Spinal cord (tissue), 9 donors: ENCODE measurements at regions not wholly inside any gene's neighbourhood (a gene's known extent, or its start where the extent isn't known, plus 50 kb on each side); places are given as distances from the start of the nearest gene placed in this dataset.

Source experiments
- DNase-seq, 6 donors: peaks; one replicate each; pipeline versions ENCODE4 v3.0.0 to v3.0.0-alpha.2; 2013 to 2015; ENCODE audit warnings: low spot score in 6 of 6, low read depth in 4 of 6
- H3K27ac ChIP-seq: one replicate; pipeline ENCODE4 v1.5.1; 2013; ENCODE audit warnings: low read depth, low read length, control low read depth
- H3K27me3 ChIP-seq: one replicate; pipeline ENCODE4 v1.6.1; 2013; ENCODE audit warnings: low read length; ENCODE audit not compliant: control insufficient read depth, insufficient read depth
- H3K36me3 ChIP-seq: one replicate; pipeline ENCODE4 v1.6.1; 2013; ENCODE audit warnings: low read length; ENCODE audit not compliant: control insufficient read depth, insufficient read depth
- H3K4me1 ChIP-seq: one replicate; pipeline ENCODE4 v1.6.1; 2013; ENCODE audit warnings: low read length; ENCODE audit not compliant: control insufficient read depth, insufficient read depth
- H3K4me3 ChIP-seq: one replicate; pipeline ENCODE4 v1.5.1; 2013; ENCODE audit warnings: low read depth, low read length, control low read depth
- H3K9me3 ChIP-seq: one replicate; pipeline ENCODE4 v1.6.1; 2013; ENCODE audit warnings: low read length; ENCODE audit not compliant: control insufficient read depth, insufficient read depth
- WGBS: methylation state at CpG from one replicate; pipeline ENCODE4 v1.1.5; 2013; ENCODE audit warnings: missing lambda C conversion rate; ENCODE audit not compliant: insufficient coverage; 5-methylcytosine and 5-hydroxymethylcytosine counted together
- donor health status: healthy.

DNA sequence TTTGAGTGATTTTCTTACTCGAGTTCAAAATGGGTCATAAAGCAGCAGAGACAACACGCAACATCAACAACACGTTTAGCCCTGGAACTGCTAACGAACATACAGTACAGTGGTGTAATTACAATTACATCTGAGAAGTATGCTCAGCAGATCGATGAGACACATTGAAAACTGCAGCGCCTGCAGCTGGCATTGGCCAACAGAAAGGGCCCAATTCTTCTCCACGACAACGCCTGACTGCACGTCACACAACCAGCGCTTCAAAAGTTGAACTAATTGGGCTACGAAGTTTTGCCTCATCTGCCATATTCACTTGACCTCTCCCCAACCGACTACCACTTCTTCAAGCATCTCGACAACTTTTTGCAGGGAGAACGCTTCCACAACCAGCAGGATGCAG lies 145.6 kb downstream of the SCARB1 start:
- Histone ChIP-seq H3K9me3 (no peaks in the 10 kb centered on the region), H3K4me1 (peaks cover 51% of the 10 kb centered on the region)
- WGBS = 65% methylated on average over 10 of the region's 14 CpGs

DNA sequence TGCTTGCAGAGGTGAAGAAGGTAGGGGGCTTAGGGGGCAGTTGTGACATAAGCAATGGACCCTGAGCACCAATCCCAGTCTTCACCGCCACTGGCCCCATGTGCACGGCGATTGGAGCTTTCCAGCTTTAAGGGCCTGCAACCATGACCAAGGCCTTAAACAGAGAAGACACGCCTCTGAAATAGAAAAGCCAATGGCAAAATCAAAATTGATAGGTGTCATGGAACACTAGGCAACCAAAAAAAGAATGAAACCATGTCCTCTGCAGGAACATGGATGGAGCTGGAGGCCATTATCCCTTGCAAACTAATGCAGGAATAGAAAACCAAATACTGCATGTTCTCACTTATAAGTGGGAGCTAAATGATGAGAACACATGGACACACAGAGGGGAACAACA lies 146.3 kb downstream of the SCARB1 start:
- WGBS = 100% methylated on average over 4 of the region's 4 CpGs
- Histone ChIP-seq H3K36me3 (no peaks in the 10 kb centered on the region), H3K27me3 (peaks cover 11% of the 10 kb centered on the region), H3K4me1 (peaks cover 52% of the 10 kb centered on the region), H3K4me3 (no peak overlapping the region), H3K27ac (no peak overlapping the region), H3K9me3 (no peaks in the 10 kb centered on the region)
- DNase-seq = no peak

More for the DNA sequence above, 145.6 kb downstream of the SCARB1 start:
- H3K36me3 ChIP-seq = no peaks in the 10 kb centered on the region
- peaks cover 7% of the 10 kb centered on the region for H3K27me3 ChIP-seq
- DNase-seq = peak in 1 of 6 donors; percentile 51
- H3K4me3 ChIP-seq = no peak overlapping the region
- H3K27ac ChIP-seq = no peak overlapping the region

DNA sequence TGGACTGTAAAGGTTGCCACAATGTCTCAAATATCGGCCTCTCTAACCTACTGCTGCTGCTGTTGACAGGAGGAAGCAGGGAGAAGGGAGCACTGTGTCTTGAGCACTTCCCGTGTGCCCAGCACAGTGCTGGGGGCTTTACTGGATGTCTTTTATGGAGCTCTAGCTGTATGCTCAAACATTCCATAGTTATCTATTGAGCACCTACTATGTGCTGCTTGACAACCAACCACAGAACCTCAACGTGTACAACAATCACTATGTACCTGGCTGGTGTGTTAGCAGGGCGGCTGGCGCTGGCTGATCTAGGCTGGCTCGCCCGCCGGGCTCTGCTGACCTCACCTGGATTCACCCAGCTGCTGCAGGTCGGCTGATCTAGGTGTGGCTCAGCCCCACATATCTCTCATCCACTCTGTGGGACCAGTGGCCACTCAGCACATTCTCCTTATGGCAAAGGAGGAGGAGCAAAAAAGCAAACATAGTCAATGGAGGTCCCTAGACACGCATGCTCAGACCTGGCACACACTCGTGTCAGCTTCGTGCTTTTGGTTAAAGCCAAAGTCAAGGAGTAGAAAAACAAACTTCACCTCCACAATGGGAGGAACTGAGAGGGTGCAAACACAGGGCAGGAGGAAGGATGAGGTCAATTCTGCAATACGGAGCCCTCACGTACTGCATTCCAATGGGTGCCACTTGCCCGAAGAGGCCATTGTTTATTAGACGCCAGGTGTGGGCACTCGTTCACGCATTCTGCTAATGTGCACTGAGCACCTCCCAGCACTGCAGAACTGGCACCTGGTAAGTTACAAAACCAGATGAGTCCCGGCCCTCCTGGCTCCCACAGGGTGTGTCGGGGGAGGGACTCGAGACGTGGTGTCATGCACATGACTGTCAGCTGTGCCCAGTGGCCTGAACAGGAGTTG lies 147.2 kb downstream of the SCARB1 start:
- H3K27me3 ChIP-seq = peaks cover 14% of the 10 kb centered on the region
- no peak overlapping the region for H3K27ac ChIP-seq
- H3K9me3 ChIP-seq = no peaks in the 10 kb centered on the region
- whole genome bisulfite sequencing = 81% methylated on average over 11 of the region's 22 CpGs
- peaks cover 44% of the 10 kb centered on the region for H3K4me1 ChIP-seq
- no peak overlapping the region for H3K4me3 ChIP-seq
- no peaks in the 10 kb centered on the region for H3K36me3 ChIP-seq
- DNase-seq = no peak

DNA sequence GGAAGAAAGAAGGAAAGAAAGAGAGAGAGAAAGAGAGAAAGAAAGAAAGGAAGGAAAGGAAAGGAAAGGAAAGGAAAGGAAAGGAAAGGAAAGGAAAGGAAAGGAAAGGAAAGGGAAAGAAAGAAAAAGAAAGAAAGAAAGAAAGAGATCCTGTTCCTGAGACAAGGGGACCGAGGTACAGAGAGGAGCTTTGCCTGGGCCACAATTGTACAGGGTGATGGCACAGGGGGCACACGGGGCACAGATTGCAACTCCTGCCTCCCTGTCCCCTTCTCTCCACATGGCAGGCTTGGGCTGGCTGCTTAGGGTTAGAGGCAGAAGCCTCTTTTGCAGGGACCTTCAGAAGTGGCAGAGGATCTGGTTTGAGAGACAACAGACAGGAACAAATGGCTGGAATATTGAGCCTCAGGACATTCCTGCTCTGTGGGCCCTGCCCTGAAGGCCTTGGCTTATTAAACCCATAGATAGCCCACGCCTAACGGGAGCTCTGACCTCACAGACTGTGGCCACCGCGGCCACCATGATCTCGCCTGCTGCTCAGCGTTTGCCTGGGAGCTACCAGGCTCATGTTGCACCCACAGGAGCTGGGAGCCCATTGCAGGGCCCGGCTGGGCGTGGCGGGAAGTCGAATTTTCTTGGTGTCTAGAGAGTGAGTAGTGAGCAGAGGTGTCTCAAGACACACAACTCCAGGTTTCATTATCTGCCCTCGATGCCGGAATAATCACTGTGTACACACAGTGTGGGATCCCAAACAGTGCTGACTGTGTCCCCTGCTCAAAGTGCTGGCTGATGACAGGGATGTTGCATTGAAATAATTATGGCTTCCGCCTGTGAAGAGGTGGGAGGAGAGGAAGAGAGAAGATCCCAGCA lies 147.9 kb upstream of the NCOR2 start:
- H3K36me3 ChIP-seq = no peaks in the 10 kb centered on the region
- no peak overlapping the region for H3K4me3 ChIP-seq
- no peak for DNase-seq
- H3K27me3 ChIP-seq = peaks cover 16% of the 10 kb centered on the region
- no peak overlapping the region for H3K27ac ChIP-seq
- peaks cover 34% of the 10 kb centered on the region for H3K4me1 ChIP-seq
- H3K9me3 ChIP-seq = no peaks in the 10 kb centered on the region
- 67% methylated on average over 11 of the region's 15 CpGs for WGBS

DNA sequence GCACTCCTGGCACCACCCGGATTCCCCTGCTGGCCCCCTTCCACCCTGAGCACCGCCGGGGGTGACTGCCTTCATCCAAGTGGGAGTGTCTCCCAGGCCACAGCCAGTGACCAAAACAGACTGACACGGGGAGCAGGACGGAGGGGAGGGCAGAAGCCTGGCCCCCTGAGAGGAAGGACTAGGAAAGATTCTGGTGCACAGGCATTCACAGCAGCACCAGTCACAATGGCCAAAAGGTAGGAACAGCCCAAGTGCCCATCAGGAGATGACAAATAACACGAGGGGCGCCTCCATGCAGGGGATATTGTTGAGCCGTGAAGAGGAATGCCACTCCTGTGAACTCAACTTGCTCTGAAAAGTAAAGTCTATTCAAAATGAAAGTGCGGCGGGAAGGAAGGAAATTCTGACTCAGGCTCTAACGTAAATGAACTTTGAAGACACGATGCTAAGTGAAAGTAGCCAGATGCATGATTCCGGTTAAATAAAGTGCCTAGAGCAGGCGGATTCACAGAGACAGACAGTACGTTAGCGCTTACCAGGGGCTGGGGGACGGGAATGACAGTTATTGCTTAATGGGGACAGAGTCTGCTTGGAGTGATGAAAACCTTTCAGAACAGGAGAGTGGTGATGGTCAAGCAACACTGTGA lies 146.1 kb upstream of the NCOR2 start:
- DNase-seq = peak in 2 of 6 donors; percentile 47 to 60
- Histone ChIP-seq H3K4me1 (peaks cover 22% of the 10 kb centered on the region), H3K36me3 (no peaks in the 10 kb centered on the region), H3K4me3 (peak overlapping the region; percentile 5), H3K9me3 (no peaks in the 10 kb centered on the region), H3K27ac (peak overlapping the region; percentile 40), H3K27me3 (peaks cover 16% of the 10 kb centered on the region)
- WGBS = 35% methylated on average over 17 of the region's 17 CpGs

DNA sequence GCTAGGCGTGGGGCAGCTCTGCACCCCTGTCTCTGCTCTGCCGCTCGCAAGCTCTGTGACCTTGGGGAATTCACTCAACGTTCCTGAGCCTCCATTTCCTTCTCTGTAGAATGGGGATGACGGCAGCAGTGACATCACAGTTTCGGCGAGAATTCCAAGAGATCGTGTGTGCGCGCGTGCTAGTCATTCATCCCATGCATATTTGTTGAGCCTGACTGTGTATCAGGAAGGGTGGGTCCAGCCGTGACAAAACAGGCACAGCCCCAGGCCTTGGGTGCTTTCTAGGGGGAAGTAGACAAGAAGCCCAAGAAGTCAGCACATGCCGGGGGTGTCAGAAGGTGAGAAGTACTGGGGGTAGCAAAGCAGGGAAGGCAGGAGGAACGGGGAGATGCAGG lies 145.6 kb upstream of the NCOR2 start:
- H3K4me3 ChIP-seq = peak overlapping the region; percentile 5
- no peaks in the 10 kb centered on the region for H3K36me3 ChIP-seq
- H3K27ac ChIP-seq = peak overlapping the region; percentile 40
- no peaks in the 10 kb centered on the region for H3K9me3 ChIP-seq
- H3K4me1 ChIP-seq = peaks cover 22% of the 10 kb centered on the region
- no peak for DNase-seq
- WGBS = 73% methylated on average over 14 of the region's 14 CpGs
- H3K27me3 ChIP-seq = peaks cover 16% of the 10 kb centered on the region

DNA sequence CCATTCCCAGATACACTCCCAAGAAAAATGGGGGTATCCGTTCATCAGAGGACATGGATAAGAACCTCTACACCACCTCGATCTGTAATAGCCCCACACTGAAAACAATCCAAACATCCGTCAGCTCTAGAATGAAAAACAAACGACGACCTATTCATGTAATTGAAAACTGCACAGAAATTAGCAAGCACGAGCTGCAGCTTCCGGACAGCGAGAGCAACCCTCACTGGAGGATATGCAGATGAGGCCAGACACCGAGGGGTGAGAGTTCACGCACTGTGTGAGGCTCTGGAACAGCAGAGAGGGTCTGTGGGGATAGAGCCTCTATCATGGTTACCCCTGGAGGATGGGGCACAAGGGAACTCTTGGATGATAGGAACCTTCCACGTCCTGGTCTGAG lies 143.9 kb upstream of the NCOR2 start:
- WGBS = 45% methylated on average over 9 of the region's 11 CpGs
- H3K4me3 ChIP-seq = no peak overlapping the region
- no peak for DNase-seq
- H3K36me3 ChIP-seq = no peaks in the 10 kb centered on the region
- peaks cover 14% of the 10 kb centered on the region for H3K27me3 ChIP-seq
- no peak overlapping the region for H3K27ac ChIP-seq
- peaks cover 25% of the 10 kb centered on the region for H3K4me1 ChIP-seq
- no peaks in the 10 kb centered on the region for H3K9me3 ChIP-seq

DNA sequence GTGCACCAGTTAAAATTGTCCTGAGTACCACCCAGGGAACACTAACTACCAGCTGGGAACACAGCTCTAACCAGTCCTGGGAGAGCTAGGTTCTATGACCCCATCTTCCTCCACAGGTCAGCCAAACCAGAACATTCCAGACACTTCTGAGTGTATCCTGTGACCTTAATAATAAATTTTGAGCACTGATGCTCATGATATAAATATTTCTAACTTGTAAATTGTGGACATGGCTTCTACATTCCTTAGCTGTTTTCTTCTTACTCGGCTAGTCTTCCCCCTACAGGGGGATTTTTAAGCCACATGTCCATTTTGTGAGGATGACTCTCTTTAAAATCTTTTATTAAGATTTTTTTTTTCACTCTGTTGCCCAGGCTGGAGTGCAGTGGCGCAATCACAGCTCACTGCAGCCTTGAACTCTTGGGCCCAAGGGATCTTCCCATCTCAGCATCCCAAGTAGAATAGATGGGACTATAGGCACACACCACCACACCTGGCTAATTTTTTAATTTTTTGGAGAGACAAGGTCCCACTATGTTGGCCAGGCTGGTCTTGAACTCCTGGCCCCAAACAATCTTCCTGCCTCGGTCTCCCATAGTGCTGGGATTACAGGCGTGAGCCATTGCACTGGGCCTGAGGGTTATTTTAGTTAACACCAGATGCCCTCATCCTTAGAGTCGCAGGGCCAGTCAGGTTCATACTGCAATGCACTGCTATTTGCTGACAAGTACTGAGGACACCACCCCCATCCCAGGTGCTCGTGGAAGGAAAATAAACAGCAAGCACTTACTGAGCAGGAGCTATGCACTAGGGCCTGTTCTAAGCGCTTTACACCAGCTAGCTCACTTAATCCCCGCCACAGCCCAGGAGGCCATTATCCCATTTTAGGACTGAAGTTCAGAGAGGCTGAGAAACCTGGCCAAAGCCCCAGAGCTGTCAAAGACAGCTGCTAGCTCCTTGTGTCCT lies 142.6 kb upstream of the NCOR2 start:
- Histone ChIP-seq H3K27ac (no peak overlapping the region), H3K4me3 (no peak overlapping the region), H3K27me3 (peaks cover 10% of the 10 kb centered on the region), H3K36me3 (no peaks in the 10 kb centered on the region), H3K4me1 (peaks cover 26% of the 10 kb centered on the region), H3K9me3 (no peaks in the 10 kb centered on the region)
- no peak for DNase-seq
- 92% methylated on average over 5 of the region's 8 CpGs for WGBS
